ENCODE measurements at regions not wholly inside any gene's neighbourhood (a gene's known extent, or its start where the extent isn't known, plus 50 kb on each side); places are given as distances from the start of the nearest gene placed in this dataset.

DNA sequence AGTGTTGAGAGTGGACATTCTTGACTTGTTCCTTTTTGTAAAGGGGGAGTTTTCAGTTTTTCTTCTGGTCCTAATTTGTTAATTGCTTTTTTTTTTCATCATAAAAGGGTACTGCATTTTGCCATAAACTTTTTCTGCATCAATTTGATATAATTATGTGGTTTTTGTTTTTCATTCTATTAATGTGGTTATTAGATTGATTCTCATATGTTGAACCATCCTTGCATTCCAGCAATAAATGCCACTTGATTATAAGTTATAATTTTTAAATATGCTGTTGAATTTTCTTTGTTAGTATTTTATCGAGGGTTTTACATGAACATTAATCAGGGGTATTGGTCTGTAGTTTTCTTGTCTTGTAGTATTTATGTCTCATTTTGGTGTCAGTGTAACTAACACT lies 87.2 kb upstream of the SMIM36 start:
- TF ChIP-seq POLR2A (IDR thresholded peaks at IDR 0.05; ENCODE audit: low read length) (no peak), GATA1 (IDR thresholded peaks at IDR 0.05; ENCODE audit: low read depth, low read length) (no peak)

Measured in erythroblast (primary cell).